ENCODE measurements at regions not wholly inside any gene's neighbourhood (a gene's known extent, or its start where the extent isn't known, plus 50 kb on each side); places are given as distances from the start of the nearest gene placed in this dataset.

GRCh38 chr11:23143022-23143421 lies 282.7 kb upstream of the CCDC179 start:
- Histone ChIP-seq H3K9ac (no peak overlapping the region), H3K36me3 (no peaks in the 10 kb centered on the region), H2AFZ (replicated peaks) (no peak overlapping the region), H3K27ac (no peak overlapping the region), H3K4me2 (no peak overlapping the region), H3F3A (ENCODE audit: low read depth) (no peaks in the 10 kb centered on the region), H4K20me1 (ENCODE audit: low read depth) (no peaks in the 10 kb centered on the region), H3K4me3 (no peak overlapping the region), H3K79me2 (ENCODE audit: low read depth) (no peaks in the 10 kb centered on the region), H3K27me3 (no peaks in the 10 kb centered on the region), H3K4me1 (no peaks in the 10 kb centered on the region), H3K9me3 (ENCODE audit: low read depth) (no peaks in the 10 kb centered on the region)
- Mint-ChIP-seq H3K36me3 (no peaks in the 10 kb centered on the region), H3K4me3 (no peak overlapping the region), H3K27me3 (ENCODE audit: insufficient read depth, low read depth) (no peaks in the 10 kb centered on the region), H3K27ac (no peak overlapping the region), H3K9me3 (no peaks in the 10 kb centered on the region), H3K4me1 (peaks cover 2% of the 10 kb centered on the region)
- DNase-seq (ENCODE audit: low spot score), result no peak
- no peak for TF ChIP-seq CTCF (IDR thresholded peaks at IDR 0.05)
- TF ChIP-seq EZH2 (IDR thresholded peaks at IDR 0.05), result no peak
- TF ChIP-seq EZH2phosphoT487 (IDR thresholded peaks at IDR 0.05), result no peak

GRCh38 chr11:23151819-23152218 lies 291.5 kb upstream of the CCDC179 start:
- H3K4me1 Mint-ChIP-seq, result no peaks in the 10 kb centered on the region
- H3K27ac Mint-ChIP-seq, result no peak overlapping the region
- no peaks in the 10 kb centered on the region for H3K4me1 ChIP-seq
- H3K4me3 Mint-ChIP-seq, result no peak overlapping the region
- H4K20me1 ChIP-seq (ENCODE audit: low read depth), result no peaks in the 10 kb centered on the region
- no peaks in the 10 kb centered on the region for H3K36me3 ChIP-seq
- H3K27me3 ChIP-seq, result no peaks in the 10 kb centered on the region
- no peak overlapping the region for H3K9ac ChIP-seq
- no peak overlapping the region for H2AFZ ChIP-seq (replicated peaks)
- no peaks in the 10 kb centered on the region for H3K79me2 ChIP-seq (ENCODE audit: low read depth)
- H3K36me3 Mint-ChIP-seq, result no peaks in the 10 kb centered on the region
- no peak overlapping the region for H3K4me2 ChIP-seq
- no peak for DNase-seq (ENCODE audit: low spot score)
- no peaks in the 10 kb centered on the region for H3K9me3 ChIP-seq (ENCODE audit: low read depth)
- no peaks in the 10 kb centered on the region for H3F3A ChIP-seq (ENCODE audit: low read depth)
- no peaks in the 10 kb centered on the region for H3K27me3 Mint-ChIP-seq (ENCODE audit: insufficient read depth, low read depth)
- H3K4me3 ChIP-seq, result no peak overlapping the region
- TF ChIP-seq EZH2 (IDR thresholded peaks at IDR 0.05) (no peak), EZH2phosphoT487 (IDR thresholded peaks at IDR 0.05) (no peak), CTCF (IDR thresholded peaks at IDR 0.05) (no peak)
- no peaks in the 10 kb centered on the region for H3K9me3 Mint-ChIP-seq
- H3K27ac ChIP-seq, result no peak overlapping the region

DNA sequence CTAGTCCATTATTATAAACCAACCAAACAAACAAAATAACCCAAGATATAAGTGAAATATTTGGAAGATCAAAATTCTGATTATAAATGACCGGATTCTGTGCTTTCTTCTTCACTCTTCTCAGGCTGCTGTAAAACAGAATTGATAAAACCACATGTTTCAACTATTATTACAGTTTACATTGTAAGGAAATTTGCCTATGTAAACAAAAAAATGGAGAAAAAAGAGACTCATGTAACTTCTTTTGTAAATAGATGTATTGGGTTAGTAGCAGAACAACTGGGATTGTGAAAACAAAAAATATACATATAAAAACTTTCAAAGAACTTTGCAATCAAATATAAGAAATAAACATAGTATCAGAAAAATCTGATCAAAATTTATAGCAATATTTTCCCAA lies 295.2 kb upstream of the CCDC179 start:
- H2AFZ ChIP-seq (replicated peaks), result no peak overlapping the region
- H3K36me3 ChIP-seq, result no peaks in the 10 kb centered on the region
- no peak overlapping the region for H3K4me2 ChIP-seq
- H3K9ac ChIP-seq, result no peak overlapping the region
- H3K27me3 Mint-ChIP-seq (ENCODE audit: insufficient read depth, low read depth), result no peaks in the 10 kb centered on the region
- no peaks in the 10 kb centered on the region for H3K9me3 ChIP-seq (ENCODE audit: low read depth)
- H3K79me2 ChIP-seq (ENCODE audit: low read depth), result no peaks in the 10 kb centered on the region
- no peak overlapping the region for H3K27ac Mint-ChIP-seq
- TF ChIP-seq EZH2 (IDR thresholded peaks at IDR 0.05) (no peak), EZH2phosphoT487 (IDR thresholded peaks at IDR 0.05) (no peak), CTCF (IDR thresholded peaks at IDR 0.05) (no peak)
- DNase-seq (ENCODE audit: low spot score), result no peak
- no peaks in the 10 kb centered on the region for H3K9me3 Mint-ChIP-seq
- no peak overlapping the region for H3K4me3 Mint-ChIP-seq
- H4K20me1 ChIP-seq (ENCODE audit: low read depth), result no peaks in the 10 kb centered on the region
- H3K4me1 ChIP-seq, result no peaks in the 10 kb centered on the region
- H3K4me1 Mint-ChIP-seq, result no peaks in the 10 kb centered on the region
- no peaks in the 10 kb centered on the region for H3K36me3 Mint-ChIP-seq
- no peak overlapping the region for H3K27ac ChIP-seq
- H3F3A ChIP-seq (ENCODE audit: low read depth), result no peaks in the 10 kb centered on the region
- no peak overlapping the region for H3K4me3 ChIP-seq
- H3K27me3 ChIP-seq, result no peaks in the 10 kb centered on the region

- Mint-ChIP-seq H3K4me3 (no peak overlapping the region), H3K9me3 (no peaks in the 10 kb centered on the region)
These were observed 303.7 kb upstream of the CCDC179 start for GRCh38 chr11:23164022-23164421.

More at GRCh38 chr11:23164022-23164421, 303.7 kb upstream of the CCDC179 start:
- Histone ChIP-seq H3K9ac (no peak overlapping the region), H2AFZ (replicated peaks) (no peak overlapping the region), H3K79me2 (ENCODE audit: low read depth) (no peaks in the 10 kb centered on the region), H3K27ac (no peak overlapping the region), H3K36me3 (no peaks in the 10 kb centered on the region), H3K4me2 (no peak overlapping the region), H3F3A (ENCODE audit: low read depth) (no peaks in the 10 kb centered on the region), H3K9me3 (ENCODE audit: low read depth) (no peaks in the 10 kb centered on the region), H3K27me3 (no peaks in the 10 kb centered on the region), H4K20me1 (ENCODE audit: low read depth) (no peaks in the 10 kb centered on the region), H3K4me1 (no peaks in the 10 kb centered on the region), H3K4me3 (no peak overlapping the region)
- H3K27me3 Mint-ChIP-seq (ENCODE audit: insufficient read depth, low read depth), result no peaks in the 10 kb centered on the region
- no peak overlapping the region for H3K27ac Mint-ChIP-seq
- TF ChIP-seq CTCF (IDR thresholded peaks at IDR 0.05) (no peak), EZH2 (IDR thresholded peaks at IDR 0.05) (no peak), EZH2phosphoT487 (IDR thresholded peaks at IDR 0.05) (no peak)
- H3K4me1 Mint-ChIP-seq, result no peaks in the 10 kb centered on the region
- DNase-seq (ENCODE audit: low spot score), result no peak
- H3K36me3 Mint-ChIP-seq, result no peaks in the 10 kb centered on the region

Measured in neural progenitor cell (in vitro differentiated cells).